Esophagus muscularis mucosa (tissue), 4 donors: ENCODE measurements at regions not wholly inside any gene's neighbourhood (a gene's known extent, or its start where the extent isn't known, plus 50 kb on each side); places are given as distances from the start of the nearest gene placed in this dataset.

Source experiments
- EP300 ChIP-seq: sonication (generic); formaldehyde crosslinking; IDR thresholded peaks from one replicate; pipeline ENCODE4 v1.6.1; 2017; ENCODE audit warnings: antibody characterized with exemption
- POLR2A ChIP-seq: fragments of 450-650 bp; IDR thresholded peaks from one replicate; pipeline ENCODE4 v1.6.1; 2017; ENCODE audit warnings: antibody characterized with exemption, moderate library complexity, mild to moderate bottlenecking, low read depth
- TF ChIP-seq, protein P1 (sequence below), 3 experiments: fragments of 200-600 bp in 2 of 3; fragments of 450-650 bp in 1 of 3; sonication (generic) in 2 of 3; IDR thresholded peaks; one replicate each; pipeline ENCODE4 v1.5.1; 2017 to 2019; ENCODE audit warnings: antibody characterized with exemption in 3 of 3, mild to moderate bottlenecking in 2 of 3, moderate library complexity in 1 of 3

- TF ChIP-seq, protein P1, sequence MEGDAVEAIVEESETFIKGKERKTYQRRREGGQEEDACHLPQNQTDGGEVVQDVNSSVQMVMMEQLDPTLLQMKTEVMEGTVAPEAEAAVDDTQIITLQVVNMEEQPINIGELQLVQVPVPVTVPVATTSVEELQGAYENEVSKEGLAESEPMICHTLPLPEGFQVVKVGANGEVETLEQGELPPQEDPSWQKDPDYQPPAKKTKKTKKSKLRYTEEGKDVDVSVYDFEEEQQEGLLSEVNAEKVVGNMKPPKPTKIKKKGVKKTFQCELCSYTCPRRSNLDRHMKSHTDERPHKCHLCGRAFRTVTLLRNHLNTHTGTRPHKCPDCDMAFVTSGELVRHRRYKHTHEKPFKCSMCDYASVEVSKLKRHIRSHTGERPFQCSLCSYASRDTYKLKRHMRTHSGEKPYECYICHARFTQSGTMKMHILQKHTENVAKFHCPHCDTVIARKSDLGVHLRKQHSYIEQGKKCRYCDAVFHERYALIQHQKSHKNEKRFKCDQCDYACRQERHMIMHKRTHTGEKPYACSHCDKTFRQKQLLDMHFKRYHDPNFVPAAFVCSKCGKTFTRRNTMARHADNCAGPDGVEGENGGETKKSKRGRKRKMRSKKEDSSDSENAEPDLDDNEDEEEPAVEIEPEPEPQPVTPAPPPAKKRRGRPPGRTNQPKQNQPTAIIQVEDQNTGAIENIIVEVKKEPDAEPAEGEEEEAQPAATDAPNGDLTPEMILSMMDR (IDR thresholded peaks at IDR 0.05) = no peak
- TF ChIP-seq POLR2A (no peak), EP300 (no peak)
These were observed 134.1 kb downstream of the LCA5 start for GRCh38 chr6:79403086-79403485.
